Germinal center (tissue), 1 donor: ENCODE measurements at regions not wholly inside any gene's neighbourhood (a gene's known extent, or its start where the extent isn't known, plus 50 kb on each side); places are given as distances from the start of the nearest gene placed in this dataset.

ENCODE experiments used
- DNase-seq: peaks from one replicate; pipeline ENCODE4 v3.0.0; 2012; ENCODE audit warnings: mixed read lengths, low spot score

- no peak for DNase-seq
These were observed 152.8 kb downstream of the BCL11A start for GRCh38 chr2:60400462-60401246.

- DNase-seq = no peak
These were observed 159.0 kb downstream of the BCL11A start for GRCh38 chr2:60394463-60394862.

- no peak for DNase-seq
These were observed 161.6 kb downstream of the BCL11A start for GRCh38 chr2:60391649-60392375.

- DNase-seq = no peak
These were observed 162.2 kb downstream of the BCL11A start for GRCh38 chr2:60391230-60391629.

GRCh38 chr2:60386436-60386835, 167.0 kb downstream of the BCL11A start:
- no peak for DNase-seq

GRCh38 chr2:60385648-60386047, 167.8 kb downstream of the BCL11A start:
- no peak for DNase-seq

- DNase-seq = no peak
These were observed 169.9 kb downstream of the BCL11A start for GRCh38 chr2:60383401-60384143.

- DNase-seq = no peak
These were observed 173.0 kb downstream of the BCL11A start for GRCh38 chr2:60380411-60380810.

GRCh38 chr2:60379684-60380083, 173.8 kb downstream of the BCL11A start:
- DNase-seq = no peak

GRCh38 chr2:60379216-60379615, 174.2 kb downstream of the BCL11A start:
- DNase-seq = no peak

- no peak for DNase-seq
These were observed 175.6 kb downstream of the BCL11A start for GRCh38 chr2:60377825-60378224.

GRCh38 chr2:60376252-60376651, 177.2 kb downstream of the BCL11A start:
- no peak for DNase-seq

GRCh38 chr2:60371681-60372080, 181.8 kb downstream of the BCL11A start:
- no peak for DNase-seq

GRCh38 chr2:60371219-60371618, 182.2 kb downstream of the BCL11A start:
- no peak for DNase-seq

GRCh38 chr2:60370814-60371213, 182.6 kb downstream of the BCL11A start:
- DNase-seq = peak; percentile 51

- no peak for DNase-seq
These were observed 185.0 kb downstream of the BCL11A start for GRCh38 chr2:60368456-60368855.

GRCh38 chr2:60366135-60366712, 187.2 kb downstream of the BCL11A start:
- peak; percentile 41 for DNase-seq

GRCh38 chr2:60365556-60365955, 187.9 kb downstream of the BCL11A start:
- no peak for DNase-seq

GRCh38 chr2:60364491-60364890, 189.0 kb downstream of the BCL11A start:
- no peak for DNase-seq

- no peak for DNase-seq
These were observed 192.0 kb downstream of the BCL11A start for GRCh38 chr2:60361498-60361897.

GRCh38 chr2:60359569-60359968, 193.9 kb downstream of the BCL11A start:
- DNase-seq = no peak

GRCh38 chr2:60358476-60358875, 195.0 kb downstream of the BCL11A start:
- DNase-seq = no peak
